H9 (cell line): ENCODE measurements at regions not wholly inside any gene's neighbourhood (a gene's known extent, or its start where the extent isn't known, plus 50 kb on each side); places are given as distances from the start of the nearest gene placed in this dataset.

ENCODE experiments used
- DNase-seq: peaks from one replicate; pipeline ENCODE4 v3.0.0-alpha.2; 2017
- H2AFZ ChIP-seq: one replicate; pipeline ENCODE4 v1.6.1; 2013; ENCODE audit warnings: mild to moderate bottlenecking, low read length, control low read depth, moderate library complexity
- H2AK5ac ChIP-seq: 2 replicates; pipeline ENCODE4 v1.6.1; 2013; ENCODE audit warnings: low read length, control low read depth, mixed read lengths; ENCODE audit not compliant: insufficient read length
- H2BK120ac ChIP-seq: one replicate; pipeline ENCODE4 v1.6.1; 2013; ENCODE audit warnings: low read depth, mild to moderate bottlenecking, low read length, control low read depth, inconsistent platforms; ENCODE audit not compliant: poor library complexity, severe bottlenecking
- H2BK12ac ChIP-seq: 2 replicates; pipeline ENCODE4 v1.6.1; 2013; ENCODE audit warnings: low read length, control low read depth, mixed read lengths, low read depth; ENCODE audit not compliant: insufficient read length
- H2BK15ac ChIP-seq: 2 replicates; pipeline ENCODE4 v1.6.1; 2013; ENCODE audit warnings: low read depth, low read length, control low read depth
- H2BK20ac ChIP-seq: one replicate; pipeline ENCODE4 v1.6.1; 2013; ENCODE audit warnings: low read depth, mild to moderate bottlenecking, low read length, control low read depth, inconsistent platforms; ENCODE audit not compliant: poor library complexity, severe bottlenecking
- H2BK5ac ChIP-seq: 2 replicates; pipeline ENCODE4 v1.6.1; 2013; ENCODE audit warnings: low read length, control low read depth, mixed read lengths; ENCODE audit not compliant: insufficient read length
- H3K14ac ChIP-seq: 2 replicates; pipeline ENCODE4 v1.6.1; 2013; ENCODE audit warnings: low read length, control low read depth; ENCODE audit not compliant: insufficient read depth
- H3K18ac ChIP-seq: 2 replicates; pipeline ENCODE4 v1.6.1; 2013; ENCODE audit warnings: low read depth, mild to moderate bottlenecking, mixed read lengths, low read length, control low read depth; ENCODE audit not compliant: insufficient read length
- H3K23ac ChIP-seq: 2 replicates; pipeline ENCODE4 v1.6.1; 2013; ENCODE audit warnings: low read length, control low read depth, mixed read lengths, low read depth; ENCODE audit not compliant: insufficient read length
- H3K23me2 ChIP-seq: 2 replicates; pipeline ENCODE4 v1.6.1; 2013; ENCODE audit warnings: low read depth, mild to moderate bottlenecking, mixed read lengths, low read length, control low read depth; ENCODE audit not compliant: insufficient read length, poor library complexity, severe bottlenecking
- H3K27ac ChIP-seq: 2 replicates; pipeline ENCODE4 v1.5.1; 2013; ENCODE audit warnings: low read length, control low read depth, mixed read lengths, low read depth; ENCODE audit not compliant: insufficient read length
- H3K27me3 ChIP-seq: 2 replicates; pipeline ENCODE4 v1.6.1; 2013; ENCODE audit warnings: low read length, control low read depth, inconsistent platforms; ENCODE audit not compliant: insufficient read depth
- H3K4ac ChIP-seq: 2 replicates; pipeline ENCODE4 v1.6.1; 2013; ENCODE audit warnings: low read depth, mild to moderate bottlenecking, control low read depth, inconsistent platforms, low read length, moderate library complexity
- H3K4me1 ChIP-seq: 2 replicates; pipeline ENCODE4 v1.6.1; 2013; ENCODE audit warnings: low read length, control low read depth, inconsistent platforms; ENCODE audit not compliant: insufficient read depth
- H3K4me2 ChIP-seq: 2 replicates; pipeline ENCODE4 v1.6.1; 2013; ENCODE audit warnings: low read length, control low read depth, mixed read lengths; ENCODE audit not compliant: insufficient read length, insufficient read depth
- H3K56ac ChIP-seq: 2 replicates; pipeline ENCODE4 v1.6.1; 2013; ENCODE audit warnings: low read depth, mild to moderate bottlenecking, mixed read lengths, low read length, control low read depth; ENCODE audit not compliant: insufficient read length
- H3K79me1 ChIP-seq: 2 replicates; pipeline ENCODE4 v1.6.1; 2013; ENCODE audit warnings: low read depth, mild to moderate bottlenecking, moderate library complexity, low read length, control low read depth, inconsistent platforms; ENCODE audit not compliant: insufficient read depth, poor library complexity, severe bottlenecking
- H3K79me2 ChIP-seq: 2 replicates; pipeline ENCODE4 v1.6.1; 2013; ENCODE audit warnings: low read length, control low read depth, inconsistent platforms; ENCODE audit not compliant: insufficient read depth
- H3K9ac ChIP-seq: 2 replicates; pipeline ENCODE4 v1.6.1; 2013; ENCODE audit warnings: low read length, control low read depth, mixed read lengths; ENCODE audit not compliant: insufficient read length; ENCODE audit errors: extremely low read depth
- H3K9me3 ChIP-seq: one replicate; pipeline ENCODE4 v1.6.1; 2013; ENCODE audit warnings: low read depth, low read length, inconsistent platforms; ENCODE audit not compliant: control insufficient read depth
- H3T11ph ChIP-seq: one replicate; pipeline ENCODE4 v1.6.1; 2013; ENCODE audit warnings: mild to moderate bottlenecking, low read length, control low read depth, inconsistent platforms
- H4K20me1 ChIP-seq: one replicate; pipeline ENCODE4 v1.6.1; 2013; ENCODE audit not compliant: control insufficient read depth, insufficient read length, insufficient read depth
- H4K5ac ChIP-seq: 2 replicates; pipeline ENCODE4 v1.6.1; 2013; ENCODE audit warnings: low read depth, mild to moderate bottlenecking, mixed read lengths, low read length, control low read depth; ENCODE audit not compliant: insufficient read length
- H4K8ac ChIP-seq: replicated peaks from 2 replicates; pipeline ENCODE4 v1.6.1; 2013; ENCODE audit warnings: low read length, control low read depth, mixed read lengths, low read depth; ENCODE audit not compliant: insufficient read length
- H4K91ac ChIP-seq: 2 replicates; pipeline ENCODE4 v1.6.1; 2013; ENCODE audit warnings: low read depth, mild to moderate bottlenecking, moderate library complexity, mixed read lengths, low read length, control low read depth; ENCODE audit not compliant: insufficient read length
- H3K27ac Mint-ChIP-seq, 3 experiments: 2 replicates in 2 of 3; 3 replicates in 1 of 3; pipeline ENCODE4 v1.8.0; 2020 to 2021; ENCODE audit warnings: mixed read lengths in 3 of 3, mild to moderate bottlenecking in 1 of 3, moderate library complexity in 1 of 3
- H3K27me3 Mint-ChIP-seq: 2 replicates; pipeline ENCODE4 v1.8.0; 2021; ENCODE audit warnings: low read depth, mild to moderate bottlenecking, moderate library complexity, mixed read lengths
- H3K36me3 Mint-ChIP-seq, 3 experiments: 2 replicates in 2 of 3; 3 replicates in 1 of 3; pipeline ENCODE4 v1.8.0; 2020 to 2021; ENCODE audit warnings: low read depth in 3 of 3, mixed read lengths in 3 of 3; ENCODE audit not compliant: insufficient read depth in 1 of 3
- H3K4me1 Mint-ChIP-seq, 2 experiments: 2 replicates each; pipeline ENCODE4 v1.8.0; 2020; ENCODE audit warnings: mixed read lengths in 2 of 2
- H3K4me3 Mint-ChIP-seq, 2 experiments: 2 replicates in 1 of 2; 3 replicates in 1 of 2; pipeline ENCODE4 v1.8.0; 2020 to 2021; ENCODE audit warnings: mild to moderate bottlenecking in 2 of 2, mixed read lengths in 2 of 2, moderate library complexity in 1 of 2
- H3K9me3 Mint-ChIP-seq, 2 experiments: 2 replicates in 1 of 2; 3 replicates in 1 of 2; pipeline ENCODE4 v1.8.0; 2020; ENCODE audit warnings: mild to moderate bottlenecking in 2 of 2, mixed read lengths in 2 of 2, moderate library complexity in 1 of 2
- CTCF ChIP-seq: fragments of 200-600 bp; sonication (generic); conservative IDR thresholded peaks from 3 replicates; pipeline ENCODE4 v1.8.0; 2021; ENCODE audit warnings: antibody characterized with exemption, mild to moderate bottlenecking
- WGBS: extraction: QIAGEN DNeasy Blood & Tissue Kit; methylation state at CpG from one replicate; pipeline ENCODE4 v1.1.7; 2013; ENCODE audit warnings: missing lambda C conversion rate, low lambda C conversion rate, mixed read lengths; ENCODE audit not compliant: insufficient read length; ENCODE audit errors: extremely low coverage; 5-methylcytosine and 5-hydroxymethylcytosine counted together

- Mint-ChIP-seq H3K36me3 (no peaks in the 10 kb centered on the region), H3K27me3 (peaks cover 4% of the 10 kb centered on the region)
These were observed 74.7 kb upstream of the TOX3 start for GRCh38 chr16:52621651-52622050.

More at GRCh38 chr16:52621651-52622050, 74.7 kb upstream of the TOX3 start:
- H3K4me1 ChIP-seq = no peaks in the 10 kb centered on the region
- Mint-ChIP-seq H3K4me1 (peaks cover 5 to 16% of the 10 kb centered on the region in 2 experiments; a peak in 3 of 4 replicates), H3K9me3 (no peaks in the 10 kb centered on the region; a peak in 1 of 5 replicates), H3K4me3 (no peak overlapping the region), H3K27ac (no peak overlapping the region)
- no peak overlapping the region for H2AK5ac ChIP-seq
- H2BK12ac ChIP-seq = no peak overlapping the region
- no peak overlapping the region for H3K27ac ChIP-seq
- H3K56ac ChIP-seq = no peak overlapping the region
- TF ChIP-seq CTCF = no peak
- H2BK120ac ChIP-seq = no peak overlapping the region
- no peaks in the 10 kb centered on the region for H3K23me2 ChIP-seq
- DNase-seq = no peak
- H4K5ac ChIP-seq = no peak overlapping the region
- H2BK15ac ChIP-seq = no peak overlapping the region
- no peaks in the 10 kb centered on the region for H3K79me1 ChIP-seq
- H3K23ac ChIP-seq = no peak overlapping the region
- H3K9me3 ChIP-seq = no peaks in the 10 kb centered on the region
- H3K9ac ChIP-seq = no peak overlapping the region
- no peak overlapping the region for H2AFZ ChIP-seq
- no peak overlapping the region for H4K8ac ChIP-seq
- no peak overlapping the region for H2BK20ac ChIP-seq
- H2BK5ac ChIP-seq = no peak overlapping the region
- no peak overlapping the region for H3K4ac ChIP-seq
- H3K4me2 ChIP-seq = no peak overlapping the region
- WGBS = no CpG with 5 or more reads among the region's 5 CpGs
- no peaks in the 10 kb centered on the region for H3K79me2 ChIP-seq
- H4K20me1 ChIP-seq = no peaks in the 10 kb centered on the region
- no peak overlapping the region for H4K91ac ChIP-seq
- H3K14ac ChIP-seq = no peak overlapping the region
- no peaks in the 10 kb centered on the region for H3K27me3 ChIP-seq
- H3T11ph ChIP-seq = no peak overlapping the region
- H3K18ac ChIP-seq = no peak overlapping the region
